Astrocyte (in vitro differentiated cells and primary cell): ENCODE measurements at regions not wholly inside any gene's neighbourhood (a gene's known extent, or its start where the extent isn't known, plus 50 kb on each side); places are given as distances from the start of the nearest gene placed in this dataset.

Experiments
- EZH2 ChIP-seq: IDR thresholded peaks from 2 replicates; pipeline ENCODE4 v1.6.1; 2012; ENCODE audit warnings: mild to moderate bottlenecking, low read length, inconsistent platforms; ENCODE audit not compliant: insufficient read depth
- TF ChIP-seq, protein P1 (sequence below): IDR thresholded peaks from 2 replicates; pipeline ENCODE4 v1.5.1; 2011; ENCODE audit warnings: low read depth, mild to moderate bottlenecking, inconsistent platforms, low read length, moderate library complexity; ENCODE audit not compliant: insufficient read depth

GRCh38 chr3:74302969-74303368 lies 311.5 kb downstream of the CNTN3 start:
- TF ChIP-seq, protein P1, sequence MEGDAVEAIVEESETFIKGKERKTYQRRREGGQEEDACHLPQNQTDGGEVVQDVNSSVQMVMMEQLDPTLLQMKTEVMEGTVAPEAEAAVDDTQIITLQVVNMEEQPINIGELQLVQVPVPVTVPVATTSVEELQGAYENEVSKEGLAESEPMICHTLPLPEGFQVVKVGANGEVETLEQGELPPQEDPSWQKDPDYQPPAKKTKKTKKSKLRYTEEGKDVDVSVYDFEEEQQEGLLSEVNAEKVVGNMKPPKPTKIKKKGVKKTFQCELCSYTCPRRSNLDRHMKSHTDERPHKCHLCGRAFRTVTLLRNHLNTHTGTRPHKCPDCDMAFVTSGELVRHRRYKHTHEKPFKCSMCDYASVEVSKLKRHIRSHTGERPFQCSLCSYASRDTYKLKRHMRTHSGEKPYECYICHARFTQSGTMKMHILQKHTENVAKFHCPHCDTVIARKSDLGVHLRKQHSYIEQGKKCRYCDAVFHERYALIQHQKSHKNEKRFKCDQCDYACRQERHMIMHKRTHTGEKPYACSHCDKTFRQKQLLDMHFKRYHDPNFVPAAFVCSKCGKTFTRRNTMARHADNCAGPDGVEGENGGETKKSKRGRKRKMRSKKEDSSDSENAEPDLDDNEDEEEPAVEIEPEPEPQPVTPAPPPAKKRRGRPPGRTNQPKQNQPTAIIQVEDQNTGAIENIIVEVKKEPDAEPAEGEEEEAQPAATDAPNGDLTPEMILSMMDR: no peak
- TF ChIP-seq EZH2: no peak
